ENCODE measurements at regions not wholly inside any gene's neighbourhood (a gene's known extent, or its start where the extent isn't known, plus 50 kb on each side); places are given as distances from the start of the nearest gene placed in this dataset.

DNA sequence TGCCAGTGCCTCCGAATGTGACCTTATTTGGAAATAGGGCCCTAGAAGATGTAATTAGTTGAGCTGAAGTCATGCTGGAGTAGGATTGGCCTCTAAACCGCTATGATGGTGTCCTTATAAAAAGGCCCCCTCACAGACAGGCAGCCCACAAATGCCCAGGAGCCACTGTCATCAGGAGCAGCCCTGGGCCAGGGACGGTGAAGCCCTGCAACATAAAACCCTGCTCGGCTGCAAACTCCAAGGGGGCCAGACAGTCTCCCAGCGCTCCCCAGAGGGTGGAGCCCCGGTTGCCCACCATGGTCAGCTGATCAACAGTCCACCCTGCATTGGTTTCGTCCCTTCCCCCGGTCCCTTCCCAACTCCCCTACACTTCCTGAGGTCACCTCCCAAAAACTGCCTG, 351.7 kb downstream of the FOXL1 start:
- DNase-seq: no peak
- Histone ChIP-seq H3K27ac (no peak overlapping the region), H3K9ac (no peak overlapping the region), H3K27me3 (replicated peaks; ENCODE audit: insufficient read depth) (peaks cover 10% of the 10 kb centered on the region), H3F3A (ENCODE audit: insufficient read depth) (peaks cover 8% of the 10 kb centered on the region), H3K4me1 (ENCODE audit: insufficient read depth) (peaks cover 21% of the 10 kb centered on the region), H3K4me2 (ENCODE audit: unreplicated experiment) (no peak overlapping the region), H3K9me2 (ENCODE audit: insufficient read depth) (no peaks in the 10 kb centered on the region), H3K36me3 (ENCODE audit: low read depth) (no peaks in the 10 kb centered on the region), H3K9me3 (ENCODE audit: low read depth) (no peaks in the 10 kb centered on the region), H3K4me3 (no peak overlapping the region), H4K20me1 (ENCODE audit: insufficient read depth) (no peaks in the 10 kb centered on the region), H3K79me2 (ENCODE audit: insufficient read depth) (no peaks in the 10 kb centered on the region), H2AFZ (no peak overlapping the region)
- WGBS, 2 experiments (ENCODE audit: low coverage in 1 of 2, low lambda C conversion rate in 2 of 2, missing lambda C conversion rate in 2 of 2): 85 to 86% methylated on average over 8 of the region's 8 CpGs
- TF ChIP-seq EZH2 (IDR thresholded peaks at IDR 0.05; ENCODE audit: insufficient read depth, poor library complexity, severe bottlenecking) (no peak), EZH2phosphoT487 (IDR thresholded peaks at IDR 0.05; ENCODE audit: insufficient read depth, low read depth) (no peak)
- in situ Hi-C loops (cut with MboI): no loop called here

GRCh38 chr16:86930663-86931373, 352.5 kb downstream of the FOXL1 start:
- no peak for TF ChIP-seq EZH2 (IDR thresholded peaks at IDR 0.05; ENCODE audit: insufficient read depth, poor library complexity, severe bottlenecking)
- TF ChIP-seq EZH2phosphoT487 (IDR thresholded peaks at IDR 0.05; ENCODE audit: insufficient read depth, low read depth): no peak
- H3K27ac ChIP-seq: no peak overlapping the region
- H3K9me2 ChIP-seq (ENCODE audit: insufficient read depth): no peaks in the 10 kb centered on the region
- 63 to 66% methylated on average over 8 to 9 of the region's 9 CpGs for WGBS, 2 experiments (ENCODE audit: low coverage in 1 of 2, low lambda C conversion rate in 2 of 2, missing lambda C conversion rate in 2 of 2)
- H3K36me3 ChIP-seq (ENCODE audit: low read depth): no peaks in the 10 kb centered on the region
- no peaks in the 10 kb centered on the region for H3K9me3 ChIP-seq (ENCODE audit: low read depth)
- in situ Hi-C loops (cut with MboI): no loop called here
- H3K79me2 ChIP-seq (ENCODE audit: insufficient read depth): no peaks in the 10 kb centered on the region
- H3K4me1 ChIP-seq (ENCODE audit: insufficient read depth): peaks cover 17% of the 10 kb centered on the region
- H3K4me3 ChIP-seq: no peak overlapping the region
- H3F3A ChIP-seq (ENCODE audit: insufficient read depth): peaks cover under 1% of the 10 kb centered on the region; the same call in 1 of the 2 replicates
- H3K9ac ChIP-seq: 0 out of 2 replicates have a peak overlapping the region, but pooled peaks have one; percentile 15
- peaks cover 18% of the 10 kb centered on the region for H3K27me3 ChIP-seq (replicated peaks; ENCODE audit: insufficient read depth)
- no peaks in the 10 kb centered on the region for H4K20me1 ChIP-seq (ENCODE audit: insufficient read depth)
- no peak overlapping the region for H2AFZ ChIP-seq
- DNase-seq: no peak
- H3K4me2 ChIP-seq (ENCODE audit: unreplicated experiment): peak overlapping the region; percentile 40

GRCh38 chr16:86931410-86931941, 353.1 kb downstream of the FOXL1 start:
- H3K4me2 ChIP-seq (ENCODE audit: unreplicated experiment): peak overlapping the region; percentile 40
- peaks cover 17% of the 10 kb centered on the region for H3K4me1 ChIP-seq (ENCODE audit: insufficient read depth)
- H4K20me1 ChIP-seq (ENCODE audit: insufficient read depth): no peaks in the 10 kb centered on the region
- 0 out of 2 replicates have a peak overlapping the region, but pooled peaks have one; percentile 15 for H3K9ac ChIP-seq
- in situ Hi-C loops (cut with MboI): no loop called here
- H3K9me2 ChIP-seq (ENCODE audit: insufficient read depth): no peaks in the 10 kb centered on the region
- H3K36me3 ChIP-seq (ENCODE audit: low read depth): no peaks in the 10 kb centered on the region
- DNase-seq: peak; percentile 88
- no peaks in the 10 kb centered on the region; the same call in 1 of the 2 replicates for H3F3A ChIP-seq (ENCODE audit: insufficient read depth)
- H2AFZ ChIP-seq: no peak overlapping the region
- no peaks in the 10 kb centered on the region for H3K9me3 ChIP-seq (ENCODE audit: low read depth)
- TF ChIP-seq EZH2phosphoT487 (IDR thresholded peaks at IDR 0.05; ENCODE audit: insufficient read depth, low read depth) (0 out of 2 replicates have a peak, but pooled peaks have one; percentile 71), EZH2 (IDR thresholded peaks at IDR 0.05; ENCODE audit: insufficient read depth, poor library complexity, severe bottlenecking) (no peak)
- no peak overlapping the region for H3K4me3 ChIP-seq
- no peaks in the 10 kb centered on the region for H3K79me2 ChIP-seq (ENCODE audit: insufficient read depth)
- H3K27me3 ChIP-seq (replicated peaks; ENCODE audit: insufficient read depth): peaks cover 23% of the 10 kb centered on the region
- WGBS, 2 experiments (ENCODE audit: low coverage in 1 of 2, low lambda C conversion rate in 2 of 2, missing lambda C conversion rate in 2 of 2): 30 to 31% methylated on average over 24 to 25 of the region's 26 CpGs
- H3K27ac ChIP-seq: no peak overlapping the region

GRCh38 chr16:86932130-86932982, 354.0 kb downstream of the FOXL1 start:
- H3K4me1 ChIP-seq (ENCODE audit: insufficient read depth): peaks cover 17% of the 10 kb centered on the region
- no peaks in the 10 kb centered on the region for H3K9me2 ChIP-seq (ENCODE audit: insufficient read depth)
- no peak overlapping the region for H2AFZ ChIP-seq
- DNase-seq: no peak
- 88 to 93% methylated on average over 8 of the region's 8 CpGs for WGBS, 2 experiments (ENCODE audit: low coverage in 1 of 2, low lambda C conversion rate in 2 of 2, missing lambda C conversion rate in 2 of 2)
- in situ Hi-C loops (cut with MboI): no loop called here
- H3K27me3 ChIP-seq (replicated peaks; ENCODE audit: insufficient read depth): peaks cover 32% of the 10 kb centered on the region
- no peaks in the 10 kb centered on the region; the same call in 1 of the 2 replicates for H3F3A ChIP-seq (ENCODE audit: insufficient read depth)
- no peaks in the 10 kb centered on the region for H3K79me2 ChIP-seq (ENCODE audit: insufficient read depth)
- H3K27ac ChIP-seq: no peak overlapping the region
- H3K4me2 ChIP-seq (ENCODE audit: unreplicated experiment): peak overlapping the region; percentile 40
- no peak overlapping the region for H3K4me3 ChIP-seq
- no peak overlapping the region for H3K9ac ChIP-seq
- no peaks in the 10 kb centered on the region for H4K20me1 ChIP-seq (ENCODE audit: insufficient read depth)
- H3K9me3 ChIP-seq (ENCODE audit: low read depth): no peaks in the 10 kb centered on the region
- no peaks in the 10 kb centered on the region for H3K36me3 ChIP-seq (ENCODE audit: low read depth)
- TF ChIP-seq EZH2phosphoT487 (IDR thresholded peaks at IDR 0.05; ENCODE audit: insufficient read depth, low read depth) (no peak), EZH2 (IDR thresholded peaks at IDR 0.05; ENCODE audit: insufficient read depth, poor library complexity, severe bottlenecking) (no peak)

Measured in GM23248 (cell line).